ENCODE measurements at regions not wholly inside any gene's neighbourhood (a gene's known extent, or its start where the extent isn't known, plus 50 kb on each side); places are given as distances from the start of the nearest gene placed in this dataset.

DNA sequence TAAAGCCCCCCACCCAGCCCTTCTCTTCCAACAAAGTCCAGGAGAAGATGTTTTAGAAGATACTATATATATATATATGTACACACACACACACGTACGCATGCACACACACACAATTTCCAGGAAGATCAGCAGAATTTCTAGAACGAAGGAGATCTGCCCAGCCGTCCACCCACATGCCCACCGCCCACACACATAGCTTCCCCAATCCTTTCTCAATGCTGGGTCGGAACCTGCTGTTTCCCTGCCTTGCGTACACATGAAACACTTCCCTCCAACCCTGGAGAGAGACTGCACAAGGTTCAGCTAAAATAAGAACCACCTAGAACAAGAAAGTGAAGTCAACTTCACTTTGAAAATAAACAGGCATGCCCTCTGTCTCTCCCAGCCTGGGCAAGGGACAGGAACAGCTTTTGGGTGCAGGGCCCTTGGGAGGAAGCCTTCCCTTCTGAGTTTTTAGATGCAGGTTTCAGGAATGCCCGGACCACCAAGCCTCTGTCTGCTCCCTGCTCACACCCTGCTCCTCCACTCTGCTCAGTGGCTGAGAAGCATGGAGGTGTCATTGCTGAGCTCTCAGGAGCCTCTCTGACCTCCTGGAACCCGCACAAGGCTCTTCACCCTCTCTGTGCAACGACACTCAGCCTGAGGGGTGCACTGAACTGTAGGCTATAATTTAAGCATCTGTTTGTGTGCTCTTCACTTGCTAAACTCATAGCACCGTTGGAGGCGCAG lies 149.4 kb downstream of the C5orf15 start:
- no peak for TF ChIP-seq GATA3 (IDR thresholded peaks at IDR 0.05; ENCODE audit: low read depth, low read length)
- no peak for TF ChIP-seq GATA2 (IDR thresholded peaks at IDR 0.05; ENCODE audit: low read depth, low read length)
